ENCODE measurements at regions not wholly inside any gene's neighbourhood (a gene's known extent, or its start where the extent isn't known, plus 50 kb on each side); places are given as distances from the start of the nearest gene placed in this dataset.

- TF ChIP-seq SNAI2 (CRISPR knock-in tag; IDR thresholded peaks at IDR 0.05) = no peak
- no peak for TF ChIP-seq ZC3H10 (CRISPR knock-in tag; IDR thresholded peaks at IDR 0.05)
- no peak for TF ChIP-seq ZFP30 (CRISPR knock-in tag; IDR thresholded peaks at IDR 0.05)
- TF ChIP-seq RARB (CRISPR knock-in tag; IDR thresholded peaks at IDR 0.05) = no peak
- no peak for TF ChIP-seq ZNF8 (CRISPR knock-in tag; IDR thresholded peaks at IDR 0.05)
- no peak for TF ChIP-seq ARNTL (CRISPR knock-in tag; IDR thresholded peaks at IDR 0.05; ENCODE audit: borderline replicate concordance, low read depth)
- no peak for TF ChIP-seq PATZ1 (CRISPR knock-in tag; IDR thresholded peaks at IDR 0.05; ENCODE audit: borderline replicate concordance)
- no peak for TF ChIP-seq ZNF565 (CRISPR knock-in tag; conservative IDR thresholded peaks at IDR 0.05; ENCODE audit: low read depth)
- TF ChIP-seq ISL1 (CRISPR knock-in tag; IDR thresholded peaks at IDR 0.05) = no peak
- no peak for TF ChIP-seq TSHZ2 (CRISPR knock-in tag; IDR thresholded peaks at IDR 0.05)
- no peak for TF ChIP-seq ESRRG (CRISPR knock-in tag; IDR thresholded peaks at IDR 0.05)
- no peak for TF ChIP-seq CSRNP3 (CRISPR knock-in tag; IDR thresholded peaks at IDR 0.05)
Measured at GRCh38 chr3:117191245-117191644, 481.7 kb downstream of the TUSC7 start.

Measured in SK-N-SH treated with all-trans-retinoic acid at 6 μM for 48 hours (cell line).